HepG2 (cell line): ENCODE measurements at regions not wholly inside any gene's neighbourhood (a gene's known extent, or its start where the extent isn't known, plus 50 kb on each side); places are given as distances from the start of the nearest gene placed in this dataset.

Source experiments
- ATAC-seq: fragments of 200-7000 bp; cut with Tn5 transposase; 3 replicates; pipeline ENCODE4 v1.9.1; 2020; ENCODE audit warnings: mild to moderate bottlenecking, moderate library complexity
- BruUV-seq: library from RNA; stranded (reverse); fragments of 400-500 nt; replicated peaks from 2 replicates; lab custom pipeline; 2021; lab: Mats Ljungman, UMichigan
- CTCF ChIA-PET: fragments of 300-600 bp; formaldehyde crosslinking; extraction: SDS; loops from one replicate; lab custom pipeline; 2021; ENCODE audit warnings: low total read pairs, inconsistent platforms, low intra/inter-chr PET ratio; lab: Yijun Ruan, JAX
- POLR2A ChIA-PET: fragments of 350-600 bp; sonication (Branson Sonifier 250); formaldehyde crosslinking; loops from one replicate; lab custom pipeline; 2020; ENCODE audit warnings: antibody characterized with exemption, inconsistent platforms; lab: Yijun Ruan, JAX
- DNase-seq: peaks from one replicate; pipeline ENCODE4 v3.0.0-alpha.2; 2015; ENCODE audit warnings: low spot score
- FAIRE-seq: peaks from 3 replicates; lab custom pipeline; 2011; peaks lifted over from hg19 to GRCh38; lab: Jason Lieb, UNC
- H2AFZ ChIP-seq: one replicate; pipeline ENCODE4 v1.6.1; 2011; ENCODE audit warnings: low read length, inconsistent platforms
- H3K27ac ChIP-seq: fragments of 300-600 bp; 3 replicates; pipeline ENCODE4 v1.8.0; 2011; ENCODE audit warnings: mixed run types, mild to moderate bottlenecking, mixed read lengths, low read length, inconsistent platforms; ENCODE audit not compliant: insufficient read depth; ENCODE audit errors: extremely low read length
- H3K27me3 ChIP-seq, 2 experiments: fragments of 200-600 bp in 1 of 2; 2 replicates in 1 of 2; 3 replicates in 1 of 2; pipeline versions ENCODE4 v1.6.0 to v1.8.0; 2011; ENCODE audit warnings: low read length in 2 of 2, mild to moderate bottlenecking in 2 of 2, moderate library complexity in 2 of 2, inconsistent platforms in 1 of 2; ENCODE audit not compliant: insufficient read depth in 2 of 2, control insufficient read depth in 1 of 2
- H3K36me3 ChIP-seq, 2 experiments: fragments of 200-600 bp in 1 of 2; replicated peaks in 1 of 2; 2 replicates in 1 of 2; 3 replicates in 1 of 2; pipeline versions ENCODE4 v1.5.1 to v1.8.0; 2011; ENCODE audit warnings: low read length in 2 of 2, inconsistent platforms in 1 of 2; ENCODE audit not compliant: insufficient read depth in 2 of 2, control insufficient read depth in 1 of 2
- H3K4me1 ChIP-seq: 2 replicates; pipeline ENCODE4 v1.5.1; 2012; ENCODE audit warnings: low read length, inconsistent platforms; ENCODE audit not compliant: insufficient read depth
- H3K4me2 ChIP-seq: 2 replicates; pipeline ENCODE4 v1.6.0; 2011; ENCODE audit warnings: low read depth, low read length, inconsistent platforms
- H3K4me3 ChIP-seq, 3 experiments: fragments of 200-600 bp in 1 of 3; sonication (generic), shearing (Covaris generic) in 1 of 3; replicated peaks in 1 of 3; 2 replicates each; pipeline ENCODE4 v1.5.1; 2011 to 2016; ENCODE audit warnings: low read length in 3 of 3, inconsistent platforms in 2 of 3, low read depth in 2 of 3, mild to moderate bottlenecking in 2 of 3, control low read depth in 1 of 3, mixed read lengths in 1 of 3; ENCODE audit not compliant: insufficient read depth in 1 of 3
- H3K79me2 ChIP-seq: one replicate; pipeline ENCODE4 v1.6.1; 2011; ENCODE audit warnings: low read length, inconsistent platforms; ENCODE audit not compliant: insufficient read depth
- H3K9ac ChIP-seq: 2 replicates; pipeline ENCODE4 v1.6.0; 2011; ENCODE audit warnings: mild to moderate bottlenecking, low read depth, low read length, inconsistent platforms; ENCODE audit not compliant: insufficient read depth
- H3K9me3 ChIP-seq: 2 replicates; pipeline ENCODE4 v1.5.1; 2012; ENCODE audit warnings: mild to moderate bottlenecking, low read length
- H4K20me1 ChIP-seq: 2 replicates; pipeline ENCODE4 v1.6.0; 2011; ENCODE audit warnings: inconsistent platforms, mild to moderate bottlenecking, low read length, moderate library complexity; ENCODE audit not compliant: insufficient read depth
- ATF7 ChIP-seq, 2 experiments: fragments of 450-650 bp in 1 of 2; sonication (generic) in 1 of 2; formaldehyde crosslinking in 1 of 2; IDR thresholded peaks; 2 replicates each; pipeline versions ENCODE4 v1.4.0 to v1.6.1; 2016 to 2020; ENCODE audit warnings: antibody characterized with exemption in 1 of 2, mild to moderate bottlenecking in 1 of 2, missing genetic modification reagents in 1 of 2
- CBX2 ChIP-seq, 2 experiments: fragments of 200-600 bp in 1 of 2; sonication (generic); formaldehyde crosslinking in 1 of 2; IDR thresholded peaks; 2 replicates each; pipeline versions ENCODE4 v1.7.0 to v1.8.1; 2018 to 2022; ENCODE audit warnings: low read depth in 2 of 2, low read length in 1 of 2, mild to moderate bottlenecking in 1 of 2, missing genetic modification reagents in 1 of 2
- HMGA1 ChIP-seq: sonication (generic); formaldehyde crosslinking; conservative IDR thresholded peaks from 2 replicates; pipeline ENCODE4 v1.4.0; 2020; ENCODE audit warnings: missing genetic modification reagents
- LRRFIP1 ChIP-seq: sonication (generic); formaldehyde crosslinking; conservative IDR thresholded peaks from 2 replicates; pipeline ENCODE4 v1.4.0; 2020; ENCODE audit warnings: missing genetic modification reagents
- MLX ChIP-seq: IDR thresholded peaks from 2 replicates; pipeline ENCODE4 v1.6.1; 2016
- MTA3 ChIP-seq: sonication (generic); formaldehyde crosslinking; IDR thresholded peaks from 2 replicates; pipeline ENCODE4 v1.4.0; 2020; ENCODE audit warnings: missing genetic modification reagents
- MXI1 ChIP-seq: IDR thresholded peaks from 3 replicates; pipeline ENCODE4 v1.6.1; 2012; ENCODE audit warnings: low read depth, low read length, inconsistent platforms, borderline replicate concordance
- NFE2 ChIP-seq: sonication (generic); formaldehyde crosslinking; IDR thresholded peaks from 2 replicates; pipeline ENCODE4 v1.4.0; 2020; ENCODE audit warnings: missing genetic modification reagents
- RAD21 ChIP-seq: fragments of 450-650 bp; formaldehyde crosslinking; IDR thresholded peaks from 2 replicates; pipeline ENCODE4 v1.5.0; 2020; ENCODE audit warnings: mild to moderate bottlenecking
- RBFOX2 ChIP-seq: fragments of 200-400 bp; formaldehyde crosslinking; IDR thresholded peaks from 2 replicates; pipeline ENCODE4 v1.6.1; 2017; ENCODE audit warnings: low read depth, mild to moderate bottlenecking, low read length
- SNAPC5 ChIP-seq: sonication (generic); formaldehyde crosslinking; IDR thresholded peaks from 2 replicates; pipeline ENCODE4 v1.8.1; 2023; ENCODE audit warnings: mild to moderate bottlenecking, missing genetic modification reagents, borderline replicate concordance
- TOPORS ChIP-seq: sonication (generic); formaldehyde crosslinking; IDR thresholded peaks from 2 replicates; pipeline ENCODE4 v1.8.0; 2023; ENCODE audit warnings: mild to moderate bottlenecking, missing genetic modification reagents
- ZMYM3 ChIP-seq: sonication (generic); formaldehyde crosslinking; IDR thresholded peaks from 2 replicates; pipeline ENCODE4 v1.5.1; 2020; ENCODE audit warnings: mild to moderate bottlenecking, missing genetic modification reagents
- ZNF317 ChIP-seq: sonication (generic); formaldehyde crosslinking; IDR thresholded peaks from 2 replicates; pipeline ENCODE4 v1.5.0; 2020; ENCODE audit warnings: mild to moderate bottlenecking, missing genetic modification reagents
- ZNF569 ChIP-seq: sonication (generic); formaldehyde crosslinking; IDR thresholded peaks from 2 replicates; pipeline ENCODE4 v1.5.0; 2020; ENCODE audit warnings: mild to moderate bottlenecking, missing genetic modification reagents, moderate library complexity, borderline replicate concordance
- ZNF607 ChIP-seq: sonication (generic); formaldehyde crosslinking; IDR thresholded peaks from 2 replicates; pipeline ENCODE4 v1.5.1; 2020; ENCODE audit warnings: missing genetic modification reagents, mild to moderate bottlenecking, borderline replicate concordance
- ZNF652 ChIP-seq: IDR thresholded peaks from 2 replicates; pipeline ENCODE4 v1.6.1; 2016; ENCODE audit warnings: low read depth, borderline replicate concordance
- WGBS: methylation state at CpG from one replicate; pipeline ENCODE4 v1.1.6; 2017; ENCODE audit warnings: low lambda C conversion rate; 5-methylcytosine and 5-hydroxymethylcytosine counted together
- in situ Hi-C: cut with HindIII; loops from 2 replicates; pipeline ENCODE4 v1.10.0; 2017; ENCODE audit warnings: low pct_unique_long_range_greater_than_20kb; ENCODE audit not compliant: extremely low pct_ligation_motif_present
- intact Hi-C: fragments of 100-400 bp; cut with micrococcal nuclease; formaldehyde crosslinking; loops from one replicate; pipeline ENCODE4 v1.10.0; 2022; ENCODE audit not compliant: unreplicated experiment

GRCh38 chr16:86846136-86846535 lies 267.8 kb downstream of the FOXL1 start:
- Histone ChIP-seq H3K27me3 (peaks cover 0 to 2% of the 10 kb centered on the region in 2 experiments; a peak in 1 of 5 replicates), H3K4me2 (no peak overlapping the region), H3K79me2 (no peaks in the 10 kb centered on the region), H3K9me3 (no peaks in the 10 kb centered on the region), H2AFZ (no peak overlapping the region), H3K4me3 (no peak overlapping the region), H3K27ac (no peak overlapping the region), H4K20me1 (no peaks in the 10 kb centered on the region), H3K9ac (no peak overlapping the region), H3K36me3 (no peaks in the 10 kb centered on the region), H3K4me1 (no peaks in the 10 kb centered on the region)
- no peak for DNase-seq
- no peak for TF ChIP-seq SNAPC5 (CRISPR knock-in tag)
- TF ChIP-seq NFE2 (CRISPR knock-in tag) = no peak
- no peak for TF ChIP-seq RBFOX2
- no peak for TF ChIP-seq MTA3 (CRISPR knock-in tag)
- no peak for TF ChIP-seq ZNF652 (CRISPR knock-in tag)
- no peak for TF ChIP-seq MLX
- TF ChIP-seq MXI1 = no peak
- TF ChIP-seq LRRFIP1 (CRISPR knock-in tag) = no peak
- no peak for TF ChIP-seq ZMYM3 (CRISPR knock-in tag)
- no peak for TF ChIP-seq ZNF607 (CRISPR knock-in tag)
- TF ChIP-seq RAD21 = no peak
- no peak for TF ChIP-seq ATF7 (IDR thresholded peaks at IDR 0.05)
- no peak for TF ChIP-seq ATF7 (CRISPR knock-in tag; IDR thresholded peaks at IDR 0.05)
- TF ChIP-seq ZNF317 = no peak
- no peak for TF ChIP-seq TOPORS (CRISPR knock-in tag)
- TF ChIP-seq CBX2 (IDR thresholded peaks at IDR 0.05; ENCODE audit: low read depth, low read length) = no peak
- no peak for TF ChIP-seq CBX2 (CRISPR knock-in tag; IDR thresholded peaks at IDR 0.05; ENCODE audit: low read depth)
- TF ChIP-seq ZNF569 (CRISPR knock-in tag) = no peak
- TF ChIP-seq HMGA1 (CRISPR knock-in tag) = no peak
- intact Hi-C loops (no loop called here), in situ Hi-C loops (no loop called here)
- BruUV-seq = no TSS peak
- WGBS = 40% methylated on average over 7 of the region's 7 CpGs
- ChIA-PET POLR2A (no interaction called here), CTCF (no interaction called here)
- no peak for FAIRE-seq
- no peak for ATAC-seq
